CD14-positive monocyte (primary cell): ENCODE measurements at regions not wholly inside any gene's neighbourhood (a gene's known extent, or its start where the extent isn't known, plus 50 kb on each side); places are given as distances from the start of the nearest gene placed in this dataset.
A peak's percentile ranks its signal among the peaks of the same experiment; 100 is the strongest.

Source experiments
- DNase-seq, 3 donors: peaks; one replicate each; pipeline ENCODE4 v3.0.0-alpha.2; 2011 to 2022
- H2AFZ ChIP-seq: 2 replicates; pipeline ENCODE4 v1.6.0; 2012; ENCODE audit warnings: mild to moderate bottlenecking, low read depth, low read length, inconsistent platforms; ENCODE audit not compliant: insufficient read depth, poor library complexity, severe bottlenecking
- H3K27ac ChIP-seq, 2 donors: 1 replicate in 1 of 2; 2 replicates in 1 of 2; pipeline ENCODE4 v1.5.1; 2012 to 2013; ENCODE audit warnings: low read length in 2 of 2, control low read depth in 1 of 2, inconsistent platforms in 1 of 2, low read depth in 1 of 2, mild to moderate bottlenecking in 1 of 2
- H3K27me3 ChIP-seq, 2 donors: one replicate each; pipeline versions ENCODE4 v1.6.0 to v1.6.1; 2011 to 2013; ENCODE audit warnings: low read length in 2 of 2; ENCODE audit not compliant: control insufficient read depth in 2 of 2, insufficient read depth in 2 of 2
- H3K36me3 ChIP-seq, 2 donors: replicated peaks in 1 of 2; 1 replicate in 1 of 2; 2 replicates in 1 of 2; pipeline versions ENCODE4 v1.5.1 to v1.6.1; 2012 to 2013; ENCODE audit warnings: low read length in 2 of 2, control low read depth in 1 of 2, inconsistent platforms in 1 of 2, mild to moderate bottlenecking in 1 of 2; ENCODE audit not compliant: insufficient read depth in 2 of 2, control insufficient read depth in 1 of 2
- H3K4me1 ChIP-seq, 2 donors: 1 replicate in 1 of 2; 2 replicates in 1 of 2; pipeline versions ENCODE4 v1.5.1 to v1.6.1; 2012 to 2013; ENCODE audit warnings: low read length in 2 of 2, control low read depth in 1 of 2, inconsistent platforms in 1 of 2, mild to moderate bottlenecking in 1 of 2, moderate library complexity in 1 of 2; ENCODE audit not compliant: insufficient read depth in 2 of 2, control insufficient read depth in 1 of 2
- H3K4me2 ChIP-seq: replicated peaks from 2 replicates; pipeline ENCODE3; 2012; ENCODE audit warnings: low read length, moderate library complexity, mild to moderate bottlenecking; ENCODE audit not compliant: poor library complexity, severe bottlenecking; ENCODE audit errors: extremely low read depth
- H3K4me3 ChIP-seq, 3 experiments: fragments of 200-600 bp in 1 of 3; sonication (generic) in 1 of 3; replicated peaks in 1 of 3; 1 replicate in 2 of 3; 2 replicates in 1 of 3; pipeline ENCODE4 v1.5.1; 2011 to 2013; ENCODE audit warnings: low read length in 3 of 3, mild to moderate bottlenecking in 3 of 3, control low read depth in 2 of 3, low read depth in 2 of 3, inconsistent platforms in 1 of 3, moderate library complexity in 1 of 3
- H3K79me2 ChIP-seq: 2 replicates; pipeline ENCODE4 v1.6.0; 2012; ENCODE audit warnings: mild to moderate bottlenecking, control low read depth, inconsistent platforms, low read length, moderate library complexity; ENCODE audit not compliant: insufficient read depth
- H3K9ac ChIP-seq: 2 replicates; pipeline ENCODE4 v1.6.0; 2017; ENCODE audit warnings: low read length, mild to moderate bottlenecking; ENCODE audit not compliant: insufficient read depth, poor library complexity, severe bottlenecking
- H3K9me3 ChIP-seq, 2 donors: replicated peaks in 1 of 2; 1 replicate in 1 of 2; 2 replicates in 1 of 2; pipeline versions ENCODE4 v1.5.1 to v1.6.1; 2012 to 2013; ENCODE audit warnings: low read length in 2 of 2, control low read depth in 1 of 2; ENCODE audit not compliant: control insufficient read depth in 1 of 2, insufficient read depth in 1 of 2
- H4K20me1 ChIP-seq: 2 replicates; pipeline ENCODE4 v1.6.0; 2012; ENCODE audit warnings: mild to moderate bottlenecking, low read length, control low read depth, moderate library complexity; ENCODE audit not compliant: insufficient read depth
- H3K27ac Mint-ChIP-seq, 7 donors: one replicate each; pipeline ENCODE4 v1.8.0; 2020; ENCODE audit warnings: mild to moderate bottlenecking in 7 of 7, mixed read lengths in 7 of 7, moderate library complexity in 6 of 7, inconsistent platforms in 2 of 7
- H3K27me3 Mint-ChIP-seq, 3 donors: one replicate each; pipeline ENCODE4 v1.8.0; 2021 to 2022; ENCODE audit warnings: low read depth in 3 of 3, mild to moderate bottlenecking in 3 of 3, mixed read lengths in 3 of 3, moderate library complexity in 3 of 3, inconsistent platforms in 1 of 3
- H3K36me3 Mint-ChIP-seq, 2 donors: one replicate each; pipeline ENCODE4 v1.8.0; 2020; ENCODE audit warnings: mixed read lengths in 2 of 2, inconsistent platforms in 1 of 2, mild to moderate bottlenecking in 1 of 2
- H3K4me1 Mint-ChIP-seq: one replicate; pipeline ENCODE4 v1.8.0; 2020; ENCODE audit warnings: mild to moderate bottlenecking, mixed read lengths
- H3K4me3 Mint-ChIP-seq, 2 donors: one replicate each; pipeline ENCODE4 v1.8.0; 2020; ENCODE audit warnings: mild to moderate bottlenecking in 2 of 2, mixed read lengths in 2 of 2, moderate library complexity in 1 of 2
- H3K9me3 Mint-ChIP-seq, 7 donors: one replicate each; pipeline ENCODE4 v1.8.0; 2020 to 2022; ENCODE audit warnings: mixed read lengths in 7 of 7, mild to moderate bottlenecking in 6 of 7, moderate library complexity in 6 of 7, inconsistent platforms in 2 of 7
- WGBS: methylation state at CpG from one replicate; pipeline ENCODE4 v1.1.5; 2013; ENCODE audit warnings: missing lambda C conversion rate; ENCODE audit not compliant: insufficient coverage; 5-methylcytosine and 5-hydroxymethylcytosine counted together
- intact Hi-C, 2 donors: fragments of 100-400 bp; cut with micrococcal nuclease; formaldehyde crosslinking; loops; one replicate each; pipeline versions ENCODE4 v1.15.0 to v1.15.1; 2023
- TF ChIP-seq, protein P1 (sequence below): fragments of 200-600 bp; IDR thresholded peaks from one replicate; pipeline ENCODE4 v1.8.0; 2022; ENCODE audit warnings: antibody characterized with exemption, mild to moderate bottlenecking

- H3K9me3 ChIP-seq = no peaks in the 10 kb centered on the region
- H3K27me3 ChIP-seq = no peaks in the 10 kb centered on the region
- no peak for DNase-seq
- intact Hi-C loops = no loop called here
- no peak overlapping the region for H3K4me3 ChIP-seq
- H3K27ac ChIP-seq = no peak overlapping the region
- H3K9ac ChIP-seq = no peak overlapping the region
- Mint-ChIP-seq H3K4me1 (no peaks in the 10 kb centered on the region), H3K4me3 (no peak overlapping the region), H3K27ac (no peak overlapping the region), H3K36me3 (no peaks in the 10 kb centered on the region), H3K27me3 (no peaks in the 10 kb centered on the region), H3K9me3 (no peaks in the 10 kb centered on the region)
- H3K4me2 ChIP-seq = no peak overlapping the region
- no CpG with 5 or more reads among the region's 1 CpG for WGBS
- TF ChIP-seq, protein P1, sequence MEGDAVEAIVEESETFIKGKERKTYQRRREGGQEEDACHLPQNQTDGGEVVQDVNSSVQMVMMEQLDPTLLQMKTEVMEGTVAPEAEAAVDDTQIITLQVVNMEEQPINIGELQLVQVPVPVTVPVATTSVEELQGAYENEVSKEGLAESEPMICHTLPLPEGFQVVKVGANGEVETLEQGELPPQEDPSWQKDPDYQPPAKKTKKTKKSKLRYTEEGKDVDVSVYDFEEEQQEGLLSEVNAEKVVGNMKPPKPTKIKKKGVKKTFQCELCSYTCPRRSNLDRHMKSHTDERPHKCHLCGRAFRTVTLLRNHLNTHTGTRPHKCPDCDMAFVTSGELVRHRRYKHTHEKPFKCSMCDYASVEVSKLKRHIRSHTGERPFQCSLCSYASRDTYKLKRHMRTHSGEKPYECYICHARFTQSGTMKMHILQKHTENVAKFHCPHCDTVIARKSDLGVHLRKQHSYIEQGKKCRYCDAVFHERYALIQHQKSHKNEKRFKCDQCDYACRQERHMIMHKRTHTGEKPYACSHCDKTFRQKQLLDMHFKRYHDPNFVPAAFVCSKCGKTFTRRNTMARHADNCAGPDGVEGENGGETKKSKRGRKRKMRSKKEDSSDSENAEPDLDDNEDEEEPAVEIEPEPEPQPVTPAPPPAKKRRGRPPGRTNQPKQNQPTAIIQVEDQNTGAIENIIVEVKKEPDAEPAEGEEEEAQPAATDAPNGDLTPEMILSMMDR = no peak
- H3K4me1 ChIP-seq = no peaks in the 10 kb centered on the region
- H4K20me1 ChIP-seq = no peaks in the 10 kb centered on the region
- H3K36me3 ChIP-seq = no peaks in the 10 kb centered on the region
- H3K79me2 ChIP-seq = no peaks in the 10 kb centered on the region
- no peak overlapping the region for H2AFZ ChIP-seq
Measured at GRCh38 chr6:82076916-82077315, 170.6 kb downstream of the IBTK start.

DNA sequence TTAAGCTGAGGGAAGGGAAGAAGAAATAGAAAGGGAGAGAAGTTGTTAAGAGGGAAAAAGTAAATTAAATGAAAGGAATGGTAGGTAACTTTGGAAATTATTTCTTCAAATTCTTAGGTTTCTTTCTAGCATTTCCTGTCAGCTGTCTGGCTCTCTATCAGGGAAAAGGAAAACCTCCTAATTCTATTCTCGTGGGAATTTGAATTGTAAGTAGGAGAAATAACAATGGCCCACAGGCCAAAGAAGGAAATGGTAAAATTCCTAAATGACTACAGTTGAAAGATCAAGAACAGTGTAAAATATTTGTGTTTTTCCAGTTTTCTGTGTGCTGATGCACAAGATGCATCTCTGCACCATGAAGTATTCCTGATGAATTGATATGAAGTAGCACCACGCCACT is 173.0 kb downstream of the IBTK start:
- peak overlapping the region in 2 of 7 donors; percentile 29 to 60 for H3K27ac Mint-ChIP-seq
- WGBS = 100% methylated on average over 1 of the region's 2 CpGs
- H3K79me2 ChIP-seq = no peaks in the 10 kb centered on the region
- H3K9me3 Mint-ChIP-seq = no peaks in the 10 kb centered on the region
- H3K4me1 ChIP-seq = no peaks in the 10 kb centered on the region
- TF ChIP-seq, protein P1 = no peak
- no peak overlapping the region for H3K4me3 ChIP-seq
- no peaks in the 10 kb centered on the region for H3K36me3 Mint-ChIP-seq
- no peaks in the 10 kb centered on the region for H4K20me1 ChIP-seq
- no peaks in the 10 kb centered on the region for H3K9me3 ChIP-seq
- no peak overlapping the region for H3K9ac ChIP-seq
- H3K27ac ChIP-seq = no peak overlapping the region
- no peaks in the 10 kb centered on the region for H3K36me3 ChIP-seq
- no peak overlapping the region for H3K4me2 ChIP-seq
- H3K27me3 ChIP-seq = no peaks in the 10 kb centered on the region
- intact Hi-C loops = no loop called here
- H3K4me1 Mint-ChIP-seq = no peaks in the 10 kb centered on the region
- no peaks in the 10 kb centered on the region for H3K27me3 Mint-ChIP-seq
- H3K4me3 Mint-ChIP-seq = no peak overlapping the region
- H2AFZ ChIP-seq = no peak overlapping the region
- DNase-seq = no peak
